LNCaP clone FGC (cell line): ENCODE measurements at regions not wholly inside any gene's neighbourhood (a gene's known extent, or its start where the extent isn't known, plus 50 kb on each side); places are given as distances from the start of the nearest gene placed in this dataset.

ENCODE experiments used
- DNase-seq: peaks from one replicate; pipeline ENCODE4 v3.0.0-alpha.2; 2011; ENCODE audit warnings: low read depth
- H3K4me3 ChIP-seq: 2 replicates; pipeline ENCODE4 v1.5.1; 2011; ENCODE audit warnings: mild to moderate bottlenecking, low read depth, low read length, control low read depth
- CTCF ChIP-seq: IDR thresholded peaks from 2 replicates; pipeline ENCODE4 v1.5.1; 2012; ENCODE audit warnings: mild to moderate bottlenecking; ENCODE audit not compliant: control insufficient read depth, insufficient read depth; ENCODE audit errors: extremely low read depth

GRCh38 chr10:10796774-10797415 is 220.8 kb upstream of the CELF2 start:
- TF ChIP-seq CTCF = no peak
- no peak overlapping the region for H3K4me3 ChIP-seq
- no peak for DNase-seq

GRCh38 chr10:10797513-10797912 is 220.2 kb upstream of the CELF2 start:
- no peak overlapping the region for H3K4me3 ChIP-seq
- TF ChIP-seq CTCF = no peak
- no peak for DNase-seq

GRCh38 chr10:10798102-10798863 is 219.4 kb upstream of the CELF2 start:
- no peak for TF ChIP-seq CTCF
- no peak for DNase-seq
- no peak overlapping the region for H3K4me3 ChIP-seq

GRCh38 chr10:10798864-10799192 is 218.8 kb upstream of the CELF2 start:
- no peak overlapping the region for H3K4me3 ChIP-seq
- TF ChIP-seq CTCF = no peak
- no peak for DNase-seq

GRCh38 chr10:10800961-10801360 is 216.7 kb upstream of the CELF2 start:
- no peak for DNase-seq
- TF ChIP-seq CTCF = no peak
- no peak overlapping the region for H3K4me3 ChIP-seq

- DNase-seq = no peak
- no peak overlapping the region for H3K4me3 ChIP-seq
- TF ChIP-seq CTCF = no peak
Measured at GRCh38 chr10:10803278-10803677, 214.4 kb upstream of the CELF2 start.

GRCh38 chr10:10804061-10804460 is 213.6 kb upstream of the CELF2 start:
- no peak overlapping the region for H3K4me3 ChIP-seq
- no peak for DNase-seq
- TF ChIP-seq CTCF = no peak
